MCF 10A (cell line): ENCODE measurements at regions not wholly inside any gene's neighbourhood (a gene's known extent, or its start where the extent isn't known, plus 50 kb on each side); places are given as distances from the start of the nearest gene placed in this dataset.
"Not testable (repeated sequence)": the region's sequence is repeated elsewhere in the genome, so short reads cannot be mapped to it uniquely, and the experiment has no call there.

Source experiments
- BruUV-seq: library from RNA; stranded (reverse); fragments of 400-500 nt; replicated peaks from 2 replicates; lab custom pipeline; 2021; lab: Mats Ljungman, UMichigan
- CTCF ChIA-PET: fragments of 300-600 bp; sonication (Branson Sonifier 250); formaldehyde crosslinking; extraction: SDS; loops from one replicate; lab custom pipeline; 2021; ENCODE audit warnings: antibody characterized with exemption, inconsistent platforms; lab: Yijun Ruan, JAX
- POLR2A ChIA-PET: fragments of 300-600, 350-650 bp; sonication (Branson Sonifier 250); formaldehyde crosslinking; extraction: SDS; loops from one replicate; lab custom pipeline; 2020; ENCODE audit warnings: antibody characterized with exemption, inconsistent platforms; lab: Yijun Ruan, JAX
- DNase-seq: peaks from one replicate; pipeline ENCODE4 v3.0.0-alpha.2; 2018; ENCODE audit not compliant: unreplicated experiment
- H3K27ac Mint-ChIP-seq: one replicate; pipeline ENCODE4 v1.8.0; 2022; ENCODE audit warnings: mild to moderate bottlenecking, low read depth, mixed read lengths; ENCODE audit not compliant: unreplicated experiment
- H3K27me3 Mint-ChIP-seq: one replicate; pipeline ENCODE4 v1.8.0; 2022; ENCODE audit warnings: mixed read lengths; ENCODE audit not compliant: insufficient read depth, unreplicated experiment
- H3K36me3 Mint-ChIP-seq: one replicate; pipeline ENCODE4 v1.8.0; 2022; ENCODE audit warnings: mild to moderate bottlenecking, moderate library complexity, mixed read lengths; ENCODE audit not compliant: insufficient read depth, unreplicated experiment
- H3K4me1 Mint-ChIP-seq: one replicate; pipeline ENCODE4 v1.8.0; 2022; ENCODE audit warnings: mixed read lengths; ENCODE audit not compliant: insufficient read depth, unreplicated experiment
- H3K4me3 Mint-ChIP-seq: one replicate; pipeline ENCODE4 v1.8.0; 2022; ENCODE audit warnings: mild to moderate bottlenecking, moderate library complexity, mixed read lengths; ENCODE audit not compliant: unreplicated experiment
- H3K9me3 Mint-ChIP-seq: one replicate; pipeline ENCODE4 v1.8.0; 2022; ENCODE audit warnings: mixed read lengths; ENCODE audit not compliant: unreplicated experiment
- intact Hi-C: fragments of 100-400 bp; cut with micrococcal nuclease; formaldehyde crosslinking; loops from 2 replicates; pipeline ENCODE4 v1.14.1; 2022
- TF ChIP-seq, protein P1 (sequence below): fragments of 200-600 bp; IDR thresholded peaks from one replicate; pipeline ENCODE4 v1.8.0; 2022; ENCODE audit warnings: antibody characterized with exemption, mild to moderate bottlenecking; ENCODE audit not compliant: unreplicated experiment

DNA sequence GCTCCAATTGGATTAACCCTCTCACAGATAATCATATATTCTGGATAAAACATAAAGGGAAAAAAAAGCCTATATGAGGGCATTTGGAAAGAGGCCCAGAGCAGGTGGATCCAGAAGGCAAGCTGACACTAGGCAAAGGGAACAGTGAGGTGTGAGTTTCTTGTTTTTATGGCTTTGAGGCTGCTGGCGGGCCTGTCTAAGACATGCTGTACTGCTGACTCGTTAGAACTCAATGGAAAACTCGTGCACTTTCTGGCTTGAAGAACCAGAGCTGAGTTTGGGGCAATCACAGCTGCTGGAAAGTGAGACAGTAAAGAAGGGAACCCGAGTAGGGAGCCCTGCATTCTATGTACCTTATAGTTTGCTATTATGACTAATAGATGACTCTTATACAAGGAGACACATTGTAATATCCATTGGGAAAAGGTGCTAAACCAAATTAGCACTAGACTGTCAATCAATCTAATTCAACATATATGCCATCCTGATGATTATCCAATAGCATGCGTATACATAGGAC is 637.1 kb downstream of the GATA3 start:
- Mint-ChIP-seq H3K4me1 (no peaks in the 10 kb centered on the region), H3K27me3 (no peaks in the 10 kb centered on the region), H3K27ac (peak overlapping the region; percentile 23), H3K9me3 (no peaks in the 10 kb centered on the region), H3K36me3 (no peaks in the 10 kb centered on the region), H3K4me3 (no peak overlapping the region)
- intact Hi-C loops = no loop called here
- BruUV-seq = no TSS peak
- ChIA-PET CTCF (no interaction called here), POLR2A (interaction anchor here (1.1 to 1.3 kb wide), 2 partner anchors 10 to 12 kb away, joined by 3 to 4 read pairs; no protein-coding TSS in a partner anchor)
- TF ChIP-seq, protein P1, sequence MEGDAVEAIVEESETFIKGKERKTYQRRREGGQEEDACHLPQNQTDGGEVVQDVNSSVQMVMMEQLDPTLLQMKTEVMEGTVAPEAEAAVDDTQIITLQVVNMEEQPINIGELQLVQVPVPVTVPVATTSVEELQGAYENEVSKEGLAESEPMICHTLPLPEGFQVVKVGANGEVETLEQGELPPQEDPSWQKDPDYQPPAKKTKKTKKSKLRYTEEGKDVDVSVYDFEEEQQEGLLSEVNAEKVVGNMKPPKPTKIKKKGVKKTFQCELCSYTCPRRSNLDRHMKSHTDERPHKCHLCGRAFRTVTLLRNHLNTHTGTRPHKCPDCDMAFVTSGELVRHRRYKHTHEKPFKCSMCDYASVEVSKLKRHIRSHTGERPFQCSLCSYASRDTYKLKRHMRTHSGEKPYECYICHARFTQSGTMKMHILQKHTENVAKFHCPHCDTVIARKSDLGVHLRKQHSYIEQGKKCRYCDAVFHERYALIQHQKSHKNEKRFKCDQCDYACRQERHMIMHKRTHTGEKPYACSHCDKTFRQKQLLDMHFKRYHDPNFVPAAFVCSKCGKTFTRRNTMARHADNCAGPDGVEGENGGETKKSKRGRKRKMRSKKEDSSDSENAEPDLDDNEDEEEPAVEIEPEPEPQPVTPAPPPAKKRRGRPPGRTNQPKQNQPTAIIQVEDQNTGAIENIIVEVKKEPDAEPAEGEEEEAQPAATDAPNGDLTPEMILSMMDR = no peak
- no peak for DNase-seq

DNA sequence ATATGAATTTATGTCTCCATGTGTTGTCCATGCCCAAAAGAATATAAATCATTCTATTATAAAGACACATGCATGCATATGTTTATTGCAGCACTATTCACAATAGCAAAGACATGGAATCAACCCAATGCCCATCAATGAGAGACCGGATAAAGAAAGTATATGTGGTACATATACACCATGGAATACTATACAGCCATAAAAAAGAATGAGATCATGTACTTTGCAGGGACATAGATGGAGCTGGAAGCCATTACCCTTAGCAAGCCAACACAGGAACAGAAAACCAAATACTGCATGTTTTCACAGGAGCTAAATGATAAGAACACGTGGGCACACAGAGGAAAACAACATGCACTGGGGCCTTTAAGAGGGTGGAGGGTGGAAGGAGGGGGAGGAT is 639.1 kb downstream of the GATA3 start:
- CTCF ChIA-PET = interaction anchor here (1.0 kb wide), 1 partner anchor 13 kb away, joined by 4 read pairs; no protein-coding TSS in a partner anchor
- H3K4me3 Mint-ChIP-seq, H3K27me3 Mint-ChIP-seq, H3K4me1 Mint-ChIP-seq, POLR2A ChIA-PET, H3K9me3 Mint-ChIP-seq, H3K36me3 Mint-ChIP-seq, H3K27ac Mint-ChIP-seq, intact Hi-C loops, DNase-seq, BruUV-seq: not testable (repeated sequence)

DNA sequence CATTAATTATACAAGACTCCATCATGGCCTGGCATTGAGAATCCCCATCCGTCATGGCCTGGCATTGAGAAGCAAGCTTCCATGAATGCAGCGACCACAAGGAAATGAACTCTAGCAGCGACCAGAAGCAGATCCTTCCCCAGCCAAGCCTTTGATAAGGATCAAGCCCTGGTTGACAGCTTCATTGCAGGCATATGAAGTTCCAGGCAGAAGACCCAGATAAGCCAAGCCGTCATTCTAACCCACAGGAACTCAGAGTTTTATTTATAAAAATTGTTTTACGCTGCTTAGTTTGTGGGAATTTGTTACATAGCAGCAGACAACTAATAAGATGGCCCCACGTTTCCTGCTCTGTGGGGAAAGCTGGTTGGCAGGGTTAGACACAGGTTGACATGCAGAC is 642.3 kb downstream of the GATA3 start:
- Mint-ChIP-seq H3K27ac (no peak overlapping the region), H3K36me3 (no peaks in the 10 kb centered on the region), H3K9me3 (no peaks in the 10 kb centered on the region), H3K27me3 (no peaks in the 10 kb centered on the region), H3K4me3 (no peak overlapping the region), H3K4me1 (no peaks in the 10 kb centered on the region)
- no TSS peak for BruUV-seq
- ChIA-PET CTCF (no interaction called here), POLR2A (interaction anchor here (0.8 to 1.0 kb wide), 2 partner anchors 32 to 61 kb away, joined by 3 to 4 read pairs; no protein-coding TSS in a partner anchor)
- DNase-seq = no peak
- TF ChIP-seq, protein P1 = no peak
- intact Hi-C loops = no loop called here

DNA sequence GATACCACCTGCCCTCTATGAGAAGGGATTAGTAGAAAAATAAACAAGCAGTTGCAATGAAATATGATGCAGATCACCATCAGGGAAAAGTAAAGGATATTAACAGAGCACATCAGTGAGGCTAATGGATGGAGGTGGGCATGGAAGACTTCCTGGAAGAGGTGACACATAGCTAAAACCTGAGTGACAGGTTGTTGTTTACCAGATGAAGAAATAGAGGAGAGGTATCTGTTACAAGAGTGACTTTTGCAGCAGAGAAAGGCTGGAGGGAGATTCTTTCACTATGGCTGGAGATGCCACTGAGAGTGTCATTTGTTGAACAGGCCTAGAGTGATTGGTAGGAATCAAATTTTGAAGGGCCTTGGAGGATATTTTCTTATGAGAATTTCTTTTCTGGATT is 646.2 kb downstream of the GATA3 start:
- POLR2A ChIA-PET = no interaction called here
- no peak for DNase-seq
- CTCF ChIA-PET = interaction anchor here (0.7 kb wide), 1 partner anchor 266 kb away, joined by 3 read pairs; no protein-coding TSS in a partner anchor
- Mint-ChIP-seq H3K36me3 (no peaks in the 10 kb centered on the region), H3K4me3 (no peak overlapping the region), H3K27me3 (no peaks in the 10 kb centered on the region), H3K27ac (no peak overlapping the region), H3K4me1 (peaks cover 6% of the 10 kb centered on the region), H3K9me3 (no peaks in the 10 kb centered on the region)
- TF ChIP-seq, protein P1 = no peak
- intact Hi-C loops = no loop called here
- BruUV-seq = no TSS peak
